Activated CD8-positive, alpha-beta memory T cell treated with anti-CD3 and anti-CD28 coated beads, Interleukin-2, amount 50 U/mL, for 4 hours (primary cell): ENCODE measurements at regions not wholly inside any gene's neighbourhood (a gene's known extent, or its start where the extent isn't known, plus 50 kb on each side); places are given as distances from the start of the nearest gene placed in this dataset.
"Not testable (repeated sequence)": the region's sequence is repeated elsewhere in the genome, so short reads cannot be mapped to it uniquely, and the experiment has no call there.

Experiments
- DNase-seq: peaks from one replicate; pipeline ENCODE4 v3.0.0-alpha.2; 2020

GRCh38 chr14:56351861-56352260, 227.7 kb upstream of the TMEM260 start:
- DNase-seq: no peak

GRCh38 chr14:56352999-56353398, 226.6 kb upstream of the TMEM260 start:
- no peak for DNase-seq

- DNase-seq: no peak
These were observed 222.2 kb upstream of the TMEM260 start for GRCh38 chr14:56357428-56357827.

- no peak for DNase-seq
These were observed 221.3 kb upstream of the TMEM260 start for GRCh38 chr14:56358275-56358674.

- no peak for DNase-seq
These were observed 220.6 kb upstream of the TMEM260 start for GRCh38 chr14:56358851-56359614.

- DNase-seq: not testable (repeated sequence)
These were observed 213.9 kb upstream of the TMEM260 start for GRCh38 chr14:56365663-56366062.

GRCh38 chr14:56367416-56367815, 212.2 kb upstream of the TMEM260 start:
- DNase-seq: no peak

GRCh38 chr14:56371737-56372136, 207.9 kb upstream of the TMEM260 start:
- no peak for DNase-seq

- no peak for DNase-seq
These were observed 205.2 kb upstream of the TMEM260 start for GRCh38 chr14:56374421-56374820.

GRCh38 chr14:56378046-56378445, 201.6 kb upstream of the TMEM260 start:
- no peak for DNase-seq

- no peak for DNase-seq
These were observed 201.1 kb upstream of the TMEM260 start for GRCh38 chr14:56378475-56378877.

GRCh38 chr14:56379956-56380355, 199.6 kb upstream of the TMEM260 start:
- DNase-seq: no peak

GRCh38 chr14:56386024-56386423, 193.6 kb upstream of the TMEM260 start:
- DNase-seq: no peak

GRCh38 chr14:56390859-56391258, 188.7 kb upstream of the TMEM260 start:
- no peak for DNase-seq

GRCh38 chr14:56394826-56395530, 184.6 kb upstream of the TMEM260 start:
- no peak for DNase-seq

GRCh38 chr14:56400109-56400825, 179.3 kb upstream of the TMEM260 start:
- DNase-seq: no peak

- DNase-seq: no peak
These were observed 166.8 kb upstream of the TMEM260 start for GRCh38 chr14:56412468-56413434.

- no peak for DNase-seq
These were observed 165.9 kb upstream of the TMEM260 start for GRCh38 chr14:56413721-56414120.

- no peak for DNase-seq
These were observed 165.4 kb upstream of the TMEM260 start for GRCh38 chr14:56414236-56414635.

- no peak for DNase-seq
These were observed 163.4 kb upstream of the TMEM260 start for GRCh38 chr14:56416213-56416612.

GRCh38 chr14:56417173-56417572, 162.4 kb upstream of the TMEM260 start:
- DNase-seq: no peak

GRCh38 chr14:56419750-56420149, 159.8 kb upstream of the TMEM260 start:
- DNase-seq: no peak

- no peak for DNase-seq
These were observed 157.4 kb upstream of the TMEM260 start for GRCh38 chr14:56422221-56422620.
